T-helper 17 cell (primary cell): ENCODE measurements at regions not wholly inside any gene's neighbourhood (a gene's known extent, or its start where the extent isn't known, plus 50 kb on each side); places are given as distances from the start of the nearest gene placed in this dataset.
"Not testable (repeated sequence)": the region's sequence is repeated elsewhere in the genome, so short reads cannot be mapped to it uniquely, and the experiment has no call there.

Experiments
- ATAC-seq: fragments of 150-1000 bp; cut with Tn5 transposase; 2 replicates; pipeline ENCODE4 v1.10.0; 2021; ENCODE audit warnings: mild to moderate bottlenecking, moderate library complexity
- DNase-seq, 3 donors: peaks; one replicate each; pipeline versions ENCODE4 v3.0.0 to v3.0.0-alpha.2; 2020 to 2021
- H3K9me3 ChIP-seq: one replicate; pipeline ENCODE4 v1.7.0; 2013; ENCODE audit warnings: low read length, mild to moderate bottlenecking; ENCODE audit not compliant: control insufficient read depth, poor library complexity, severe bottlenecking
- H3K27ac Mint-ChIP-seq: one replicate; pipeline ENCODE4 v1.8.0; 2022; ENCODE audit warnings: mild to moderate bottlenecking, moderate library complexity, mixed read lengths
- H3K27me3 Mint-ChIP-seq: one replicate; pipeline ENCODE4 v1.8.0; 2022; ENCODE audit warnings: mixed read lengths
- H3K36me3 Mint-ChIP-seq: one replicate; pipeline ENCODE4 v1.8.0; 2022; ENCODE audit warnings: low read depth, mixed read lengths
- H3K4me1 Mint-ChIP-seq: one replicate; pipeline ENCODE4 v1.8.0; 2022; ENCODE audit warnings: mild to moderate bottlenecking, mixed read lengths
- H3K4me3 Mint-ChIP-seq: one replicate; pipeline ENCODE4 v1.8.0; 2022; ENCODE audit warnings: mild to moderate bottlenecking, moderate library complexity, mixed read lengths

GRCh38 chr15:79629687-79630086 lies 197.6 kb downstream of the MINAR1 start:
- Mint-ChIP-seq H3K27ac (no peak overlapping the region), H3K4me1 (no peaks in the 10 kb centered on the region), H3K4me3 (no peak overlapping the region), H3K36me3 (no peaks in the 10 kb centered on the region), H3K27me3 (peaks cover 26% of the 10 kb centered on the region)
- DNase-seq: no peak
- no peak for ATAC-seq
- H3K9me3 ChIP-seq: no peaks in the 10 kb centered on the region

GRCh38 chr15:79632457-79632856 lies 200.3 kb downstream of the MINAR1 start:
- H3K4me3 Mint-ChIP-seq: no peak overlapping the region
- no peaks in the 10 kb centered on the region for H3K4me1 Mint-ChIP-seq
- H3K36me3 Mint-ChIP-seq: no peaks in the 10 kb centered on the region
- ATAC-seq (no peak), DNase-seq (no peak)
- H3K9me3 ChIP-seq: no peaks in the 10 kb centered on the region
- no peak overlapping the region for H3K27ac Mint-ChIP-seq
- H3K27me3 Mint-ChIP-seq: peaks cover 33% of the 10 kb centered on the region

GRCh38 chr15:79635149-79635771 lies 203.1 kb downstream of the MINAR1 start:
- Mint-ChIP-seq H3K27ac (no peak overlapping the region), H3K36me3 (no peaks in the 10 kb centered on the region), H3K27me3 (peaks cover 49% of the 10 kb centered on the region), H3K4me3 (no peak overlapping the region), H3K4me1 (no peaks in the 10 kb centered on the region)
- H3K9me3 ChIP-seq: no peaks in the 10 kb centered on the region
- no peak for DNase-seq
- no peak for ATAC-seq

GRCh38 chr15:79635897-79636561 lies 203.9 kb downstream of the MINAR1 start:
- no peak overlapping the region for H3K4me3 Mint-ChIP-seq
- H3K36me3 Mint-ChIP-seq: peaks cover 2% of the 10 kb centered on the region
- DNase-seq (no peak), ATAC-seq (no peak)
- H3K27ac Mint-ChIP-seq: no peak overlapping the region
- no peaks in the 10 kb centered on the region for H3K9me3 ChIP-seq
- no peaks in the 10 kb centered on the region for H3K4me1 Mint-ChIP-seq
- H3K27me3 Mint-ChIP-seq: peaks cover 50% of the 10 kb centered on the region

GRCh38 chr15:79640206-79640605 lies 208.1 kb downstream of the MINAR1 start:
- no peak overlapping the region for H3K4me3 Mint-ChIP-seq
- H3K27ac Mint-ChIP-seq: no peak overlapping the region
- ATAC-seq: no peak
- H3K36me3 Mint-ChIP-seq: peaks cover 3% of the 10 kb centered on the region
- H3K9me3 ChIP-seq: no peaks in the 10 kb centered on the region
- peaks cover 42% of the 10 kb centered on the region for H3K27me3 Mint-ChIP-seq
- H3K4me1 Mint-ChIP-seq: no peaks in the 10 kb centered on the region
- no peak for DNase-seq

GRCh38 chr15:79641841-79642240 lies 209.7 kb downstream of the MINAR1 start:
- H3K27me3 Mint-ChIP-seq: peaks cover 31% of the 10 kb centered on the region
- peaks cover 3% of the 10 kb centered on the region for H3K36me3 Mint-ChIP-seq
- no peaks in the 10 kb centered on the region for H3K9me3 ChIP-seq
- DNase-seq (no peak), ATAC-seq (no peak)
- H3K27ac Mint-ChIP-seq: no peak overlapping the region
- no peaks in the 10 kb centered on the region for H3K4me1 Mint-ChIP-seq
- no peak overlapping the region for H3K4me3 Mint-ChIP-seq

- Mint-ChIP-seq H3K4me1 (no peaks in the 10 kb centered on the region), H3K36me3 (peaks cover 3% of the 10 kb centered on the region), H3K4me3 (no peak overlapping the region), H3K27ac (no peak overlapping the region), H3K27me3 (peaks cover 20% of the 10 kb centered on the region)
- ATAC-seq (no peak), DNase-seq (no peak)
- no peaks in the 10 kb centered on the region for H3K9me3 ChIP-seq
Measured at GRCh38 chr15:79643393-79643792, 211.3 kb downstream of the MINAR1 start.

- Mint-ChIP-seq H3K27me3 (peaks cover 15% of the 10 kb centered on the region), H3K36me3 (peaks cover 3% of the 10 kb centered on the region), H3K4me3 (no peak overlapping the region), H3K27ac (no peak overlapping the region), H3K4me1 (no peaks in the 10 kb centered on the region)
- DNase-seq: no peak
- ATAC-seq: no peak
- no peaks in the 10 kb centered on the region for H3K9me3 ChIP-seq
Measured at GRCh38 chr15:79644091-79644490, 212.0 kb downstream of the MINAR1 start.

DNA sequence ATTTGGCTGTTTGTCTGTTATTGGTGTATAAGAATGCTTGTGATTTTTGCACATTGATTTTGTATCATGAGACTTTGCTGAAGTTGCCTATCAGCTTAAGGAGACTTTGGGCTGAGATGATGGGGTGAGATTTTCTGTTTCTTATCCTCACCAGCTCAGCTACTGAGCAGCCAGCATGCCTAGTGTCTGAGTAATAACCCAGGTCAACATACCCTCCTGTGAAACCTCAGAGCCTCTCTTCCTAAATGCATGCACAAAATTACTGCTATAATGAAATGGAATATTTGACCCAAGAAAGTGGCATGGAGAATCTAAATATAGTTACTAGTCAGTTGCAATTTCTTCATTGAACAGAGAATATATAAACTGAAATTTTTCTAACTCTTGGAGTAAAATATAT lies 220.8 kb downstream of the MINAR1 start:
- DNase-seq, H3K9me3 ChIP-seq, H3K4me3 Mint-ChIP-seq, H3K4me1 Mint-ChIP-seq, H3K27ac Mint-ChIP-seq, H3K36me3 Mint-ChIP-seq, ATAC-seq: not testable (repeated sequence)
- peaks cover 34% of the 10 kb centered on the region for H3K27me3 Mint-ChIP-seq

DNA sequence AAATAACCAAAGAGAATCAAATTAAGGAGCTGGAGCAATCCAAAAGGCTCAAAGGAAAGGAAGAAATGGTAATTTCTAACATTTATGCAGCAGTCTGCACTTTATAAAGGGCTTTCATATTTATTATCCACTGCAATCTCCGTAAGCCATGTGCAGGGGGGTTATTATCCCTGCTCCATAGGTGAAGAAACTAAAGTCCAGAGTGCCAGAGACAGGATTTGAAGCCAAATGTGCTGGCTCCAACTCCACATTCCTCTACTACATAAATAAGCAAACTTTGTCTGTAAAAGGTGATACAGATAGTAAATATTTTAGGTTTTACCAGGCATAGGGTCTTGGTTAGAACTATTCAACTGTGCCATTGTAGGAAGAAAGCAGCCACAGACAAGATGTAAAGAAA lies 221.4 kb downstream of the MINAR1 start:
- Mint-ChIP-seq H3K4me1 (no peaks in the 10 kb centered on the region), H3K36me3 (no peaks in the 10 kb centered on the region), H3K27me3 (peaks cover 40% of the 10 kb centered on the region), H3K27ac (no peak overlapping the region), H3K4me3 (no peak overlapping the region)
- no peaks in the 10 kb centered on the region for H3K9me3 ChIP-seq
- no peak for DNase-seq
- ATAC-seq: no peak

DNA sequence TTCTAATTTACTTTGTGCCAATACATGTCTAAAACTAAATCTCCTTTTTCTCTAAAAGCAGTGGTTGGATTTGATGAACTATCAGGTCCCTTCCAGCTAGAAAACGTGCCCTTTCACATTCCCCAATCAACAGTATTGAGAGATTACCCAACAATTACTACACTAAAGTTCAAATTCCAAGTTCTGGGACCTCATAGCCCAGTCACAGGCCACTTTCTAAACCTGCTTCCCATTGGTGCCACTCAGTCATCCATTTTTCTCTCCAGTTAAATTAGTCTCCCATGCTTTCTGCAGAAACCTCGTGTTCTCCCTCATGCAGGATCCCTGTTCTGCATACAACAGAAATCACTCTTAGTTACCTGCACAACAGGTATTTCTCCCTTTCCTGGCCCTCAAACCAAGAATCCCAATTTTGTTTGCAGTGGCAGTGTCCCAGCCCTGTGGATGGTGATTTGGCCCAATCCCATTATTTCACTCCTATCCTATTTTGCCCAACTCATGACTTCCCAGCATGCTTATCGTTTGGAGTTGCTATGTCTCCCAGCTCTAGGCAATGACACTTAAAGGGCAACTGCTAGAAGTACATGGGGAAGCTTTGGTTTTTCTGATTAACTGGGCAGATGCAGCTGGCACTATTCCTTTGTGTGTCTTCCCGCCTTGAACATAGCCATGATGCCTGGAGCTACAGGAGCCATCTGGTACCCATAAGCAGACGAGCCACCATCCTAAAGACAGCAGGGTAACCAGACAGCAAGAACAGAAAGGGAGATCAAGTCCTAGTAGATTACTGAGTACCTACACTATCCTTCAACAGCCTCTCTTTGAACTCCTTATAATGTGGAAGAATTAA lies 224.2 kb downstream of the MINAR1 start:
- H3K27me3 Mint-ChIP-seq: peaks cover 43% of the 10 kb centered on the region
- H3K4me3 Mint-ChIP-seq: no peak overlapping the region
- no peaks in the 10 kb centered on the region for H3K4me1 Mint-ChIP-seq
- no peak overlapping the region for H3K27ac Mint-ChIP-seq
- ATAC-seq (no peak), DNase-seq (no peak)
- no peaks in the 10 kb centered on the region for H3K36me3 Mint-ChIP-seq
- no peaks in the 10 kb centered on the region for H3K9me3 ChIP-seq

DNA sequence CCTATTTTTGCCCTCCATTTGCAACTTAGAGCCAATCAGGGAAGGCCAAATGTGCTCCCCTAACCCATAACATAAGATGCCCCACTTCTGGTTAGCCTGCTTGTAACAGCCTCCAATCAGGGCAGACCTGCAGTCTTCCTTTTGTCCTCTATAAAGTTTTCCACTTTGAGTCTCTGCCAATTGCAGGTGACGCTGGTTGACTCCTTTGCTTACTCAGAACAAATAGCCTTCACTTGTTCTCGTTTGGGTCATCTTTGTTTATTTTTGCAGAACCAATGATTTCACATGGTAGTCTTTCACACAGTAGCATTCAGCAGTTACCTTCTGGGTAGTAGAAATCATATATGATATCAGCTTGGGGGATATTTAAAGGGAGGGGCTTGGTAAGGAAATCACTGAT lies 225.6 kb downstream of the MINAR1 start:
- DNase-seq: no peak
- peaks cover 48% of the 10 kb centered on the region for H3K27me3 Mint-ChIP-seq
- no peaks in the 10 kb centered on the region for H3K36me3 Mint-ChIP-seq
- H3K4me3 Mint-ChIP-seq: no peak overlapping the region
- no peak overlapping the region for H3K27ac Mint-ChIP-seq
- no peaks in the 10 kb centered on the region for H3K9me3 ChIP-seq
- H3K4me1 Mint-ChIP-seq: no peaks in the 10 kb centered on the region
- ATAC-seq: no peak

DNA sequence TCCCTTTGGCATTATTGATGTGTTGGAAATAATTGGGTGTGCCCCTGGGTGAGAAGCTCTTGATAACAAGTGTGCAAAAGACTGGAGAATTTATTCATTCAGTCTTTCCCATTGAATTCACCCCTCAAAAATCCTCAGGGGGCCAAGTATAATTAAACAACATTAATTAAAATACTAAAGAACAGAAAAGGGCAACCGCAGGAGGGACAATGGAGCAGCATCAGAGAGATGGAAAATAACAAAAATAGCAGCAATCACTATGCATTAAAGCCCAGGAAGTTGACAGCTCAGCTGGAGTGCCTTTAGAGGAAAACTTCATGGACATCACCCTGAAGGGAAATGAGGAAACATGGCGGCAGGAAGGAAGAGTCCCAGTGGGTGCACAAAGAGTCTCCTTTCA lies 227.6 kb downstream of the MINAR1 start:
- H3K36me3 Mint-ChIP-seq: no peaks in the 10 kb centered on the region
- H3K27ac Mint-ChIP-seq: no peak overlapping the region
- H3K4me1 Mint-ChIP-seq: no peaks in the 10 kb centered on the region
- ATAC-seq: no peak
- no peak for DNase-seq
- no peaks in the 10 kb centered on the region for H3K9me3 ChIP-seq
- H3K27me3 Mint-ChIP-seq: peaks cover 52% of the 10 kb centered on the region
- no peak overlapping the region for H3K4me3 Mint-ChIP-seq
